GM19043 (cell line): ENCODE measurements at regions not wholly inside any gene's neighbourhood (a gene's known extent, or its start where the extent isn't known, plus 50 kb on each side); places are given as distances from the start of the nearest gene placed in this dataset.

ENCODE experiments used
- ATAC-seq: cut with Tn5 transposase; IDR thresholded peaks from one replicate; pipeline ENCODE4 v1.9.1; 2021; ENCODE audit warnings: low read depth; ENCODE audit not compliant: unreplicated experiment

GRCh38 chr6:17047889-17048288, 54.0 kb upstream of the STMND1 start:
- ATAC-seq, result no peak

DNA sequence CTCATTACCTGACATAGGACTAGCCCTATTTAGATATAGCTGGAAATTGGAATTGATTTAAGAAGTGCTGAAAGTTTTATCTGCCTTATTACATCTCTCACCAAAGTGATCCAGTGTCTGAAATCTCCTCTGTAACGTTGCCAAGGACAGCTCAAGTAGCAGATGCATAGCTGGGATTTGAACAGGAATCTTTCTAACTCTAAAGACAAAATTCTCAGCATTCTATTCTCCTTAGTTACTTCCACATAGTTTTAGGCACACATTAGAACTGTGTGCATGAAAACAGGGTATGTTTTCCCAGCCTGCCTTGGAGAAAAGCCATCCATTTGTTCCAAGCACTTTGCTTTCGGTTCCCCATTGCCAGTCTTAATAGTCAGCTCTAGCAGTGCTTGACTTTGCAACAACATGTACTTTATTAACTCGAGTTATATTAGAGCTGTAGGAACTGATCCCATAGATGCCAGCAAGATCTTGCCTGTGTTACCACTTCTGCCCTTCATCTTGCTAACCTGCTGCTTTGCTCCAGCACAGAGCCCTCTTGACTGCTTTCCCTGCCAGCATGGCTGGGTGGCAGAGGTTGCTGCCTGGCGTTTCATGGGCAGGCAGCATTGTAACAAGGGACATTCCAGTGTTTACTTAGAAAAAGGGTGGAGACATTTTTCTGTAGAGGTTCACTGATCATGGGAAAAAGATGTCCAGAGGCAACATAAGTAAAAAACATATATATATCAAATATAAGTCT, 56.1 kb upstream of the STMND1 start:
- ATAC-seq, result no peak

DNA sequence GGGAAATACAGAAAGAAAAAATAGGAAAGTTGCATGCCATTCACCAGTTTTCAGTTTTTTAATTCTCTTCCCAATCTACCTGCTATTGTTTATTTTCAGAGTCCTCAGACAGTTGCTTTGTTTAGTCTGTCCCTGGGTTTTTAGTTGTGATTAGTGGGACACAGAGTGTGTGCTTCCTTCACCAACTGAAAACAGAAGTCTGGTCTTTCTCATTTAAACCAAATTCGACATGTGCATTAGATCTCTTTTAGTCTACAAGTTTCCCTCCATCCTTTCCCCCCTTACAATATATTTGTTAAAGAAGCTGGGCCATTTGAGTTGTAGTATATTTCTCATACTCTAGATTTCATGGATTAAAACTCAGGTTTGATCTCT, 58.7 kb upstream of the STMND1 start:
- no peak for ATAC-seq

DNA sequence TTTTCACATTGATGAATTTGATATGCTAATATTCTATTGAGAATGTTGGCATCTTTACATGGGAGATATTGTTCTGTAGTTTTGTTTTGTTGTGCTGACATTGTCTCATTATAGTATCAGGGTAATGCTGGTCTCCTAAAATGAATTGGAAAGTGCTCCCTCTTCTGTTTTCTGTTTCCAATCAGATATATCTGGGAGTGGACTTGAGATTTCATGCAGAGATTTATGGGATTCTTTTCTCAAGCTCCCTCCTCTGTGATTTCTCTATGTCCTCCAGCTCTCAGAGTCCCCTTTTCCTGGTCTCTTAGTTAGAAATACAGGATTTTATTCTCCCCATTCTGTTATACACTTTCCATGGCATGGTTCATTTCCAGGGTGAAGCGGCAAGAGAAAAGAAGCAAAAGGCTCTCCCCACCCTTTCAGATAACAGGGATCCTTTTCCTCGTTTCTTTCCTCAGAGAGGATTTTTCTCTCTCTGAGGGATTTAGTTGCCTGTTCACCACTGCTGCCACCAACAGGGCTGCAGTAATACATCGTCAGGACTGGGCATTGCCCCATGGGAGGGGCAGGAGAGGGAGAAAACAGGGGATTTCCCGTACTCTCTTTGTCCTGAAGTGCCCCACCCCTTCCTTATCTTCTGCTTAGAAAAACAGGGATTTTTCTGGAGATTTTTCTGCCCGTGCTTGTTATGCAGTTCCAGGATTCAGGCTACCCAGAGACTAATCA, 59.3 kb upstream of the STMND1 start:
- no peak for ATAC-seq

- no peak for ATAC-seq
These were observed 62.6 kb upstream of the STMND1 start for GRCh38 chr6:17039266-17039665.

DNA sequence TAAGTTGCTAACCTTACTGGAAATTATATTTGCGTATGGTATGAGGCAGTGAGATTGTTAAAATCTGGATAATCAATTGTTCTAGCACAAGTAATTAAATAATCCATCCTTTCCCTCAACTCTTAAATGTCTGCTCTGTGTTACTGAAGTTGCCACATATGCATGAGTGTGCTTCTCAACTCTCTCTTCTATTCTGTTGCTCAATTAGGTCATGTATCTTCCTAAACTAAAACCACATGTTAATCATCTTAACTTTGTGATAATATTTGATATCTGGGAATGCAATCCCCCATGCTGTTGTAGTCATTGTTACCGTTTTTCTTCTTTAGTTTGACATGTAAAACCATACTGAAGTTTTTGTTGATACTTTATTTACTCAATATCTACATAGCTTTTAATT, 63.5 kb upstream of the STMND1 start:
- ATAC-seq, result no peak

- ATAC-seq, result no peak
These were observed 65.8 kb upstream of the STMND1 start for GRCh38 chr6:17036065-17036393.

DNA sequence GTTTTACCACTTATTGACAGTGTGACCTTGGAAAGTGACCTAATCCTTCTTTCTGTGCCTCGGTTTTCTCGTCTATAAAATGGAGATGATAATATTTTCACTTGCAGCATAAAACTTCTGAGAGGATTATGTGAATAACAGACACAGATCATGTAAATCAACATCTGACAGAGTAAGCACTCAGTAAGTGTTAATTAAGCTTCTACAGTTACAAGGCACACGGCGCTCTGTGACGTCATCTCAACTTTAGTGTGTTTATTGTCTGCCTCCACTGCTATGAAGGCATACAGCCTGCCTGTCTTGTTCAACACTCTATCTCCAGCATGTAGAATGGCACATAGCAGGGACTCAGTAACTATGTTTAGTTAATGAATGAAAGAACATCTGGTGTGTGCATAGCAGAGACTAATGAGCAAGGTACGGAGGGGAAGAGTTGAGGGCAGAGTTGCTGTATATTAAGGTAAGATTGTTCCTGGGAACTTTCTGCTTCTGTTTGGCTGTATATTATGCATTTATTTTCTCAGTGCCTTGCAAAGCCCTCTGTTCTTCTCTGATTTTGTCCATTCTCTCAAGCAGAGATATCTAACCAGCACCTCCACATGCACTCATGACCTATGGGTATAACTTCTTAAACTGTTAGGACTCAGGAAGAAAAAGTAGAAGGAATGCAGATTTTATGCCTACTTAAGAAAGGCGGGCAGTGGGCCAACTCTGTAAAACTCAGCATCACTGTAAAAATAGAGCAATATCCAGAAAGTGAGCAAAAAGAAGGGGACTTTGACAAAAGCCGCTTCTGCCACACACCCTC, 66.4 kb upstream of the STMND1 start:
- no peak for ATAC-seq

GRCh38 chr6:17033746-17034145, 68.1 kb upstream of the STMND1 start:
- no peak for ATAC-seq

- ATAC-seq, result no peak
These were observed 68.7 kb upstream of the STMND1 start for GRCh38 chr6:17032988-17033634.

- no peak for ATAC-seq
These were observed 69.3 kb upstream of the STMND1 start for GRCh38 chr6:17032590-17032987.

DNA sequence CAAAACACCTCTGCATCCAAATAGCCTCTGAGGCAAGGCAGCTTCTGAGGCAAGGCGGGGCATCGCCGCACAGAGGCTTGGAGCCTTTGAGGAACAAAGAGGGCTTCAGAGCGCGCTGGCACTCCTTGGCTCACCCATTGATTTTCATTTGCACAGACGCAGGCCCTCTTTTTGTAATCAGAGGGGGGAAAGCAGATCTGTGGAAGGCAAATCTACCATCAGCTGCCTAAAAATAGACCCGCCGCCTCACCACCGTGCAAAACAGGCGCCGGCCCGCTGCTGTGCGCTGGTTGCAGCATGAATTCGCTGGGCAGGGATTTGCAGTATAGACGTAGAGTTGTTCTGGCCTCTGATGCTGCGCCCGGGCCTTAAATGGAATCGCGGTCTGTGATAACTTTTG, 69.9 kb upstream of the STMND1 start:
- no peak for ATAC-seq

GRCh38 chr6:17027441-17027840, 74.4 kb upstream of the STMND1 start:
- no peak for ATAC-seq

- ATAC-seq, result no peak
These were observed 79.2 kb upstream of the STMND1 start for GRCh38 chr6:17022604-17023003.

DNA sequence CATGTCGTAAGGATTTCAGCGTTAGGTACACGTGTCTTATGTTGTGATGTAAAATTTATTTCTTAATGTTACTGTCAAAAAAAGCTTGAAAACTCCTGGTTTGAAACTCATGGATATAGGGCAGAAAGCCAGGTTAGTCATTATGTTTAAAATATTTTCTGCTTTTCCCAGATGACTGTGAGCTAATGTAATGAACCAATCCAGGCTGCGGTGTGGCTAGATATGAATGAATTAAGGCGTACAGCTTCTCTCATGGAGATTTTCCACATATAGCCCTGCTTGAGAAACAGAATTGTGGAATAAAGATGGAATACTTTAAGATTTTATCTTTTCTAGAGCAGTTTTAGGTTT, 80.3 kb upstream of the STMND1 start:
- ATAC-seq, result no peak

DNA sequence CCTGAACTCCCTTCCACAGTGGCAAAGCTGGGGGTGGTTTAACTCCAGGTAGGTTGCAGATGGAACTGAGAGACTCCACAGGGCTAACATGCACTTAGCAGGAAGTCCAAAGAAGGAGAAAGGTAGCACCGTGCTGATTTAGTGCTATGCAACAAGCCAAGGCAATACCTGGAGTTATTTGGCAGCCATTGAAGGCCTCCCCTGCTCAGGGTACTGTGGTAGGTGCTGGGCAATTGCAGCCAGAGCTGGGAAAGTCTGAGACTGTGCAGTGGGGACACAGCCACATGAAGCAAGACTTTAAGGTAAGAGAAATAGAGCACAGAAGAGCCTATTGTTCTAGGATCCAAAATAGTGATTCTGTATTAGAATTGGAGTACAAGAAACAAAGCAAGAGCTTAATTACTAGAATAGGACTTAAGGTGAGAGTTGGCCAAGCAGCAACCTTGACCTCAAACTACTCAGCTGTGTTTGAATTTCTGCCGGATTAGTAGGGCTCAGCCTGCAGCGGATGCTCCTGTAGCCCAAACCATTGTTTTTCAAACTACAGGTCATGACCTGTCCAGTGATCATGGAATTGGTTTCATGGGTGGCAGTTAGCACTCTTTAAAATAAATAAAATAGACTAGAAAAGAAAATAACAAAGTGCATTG, 80.8 kb upstream of the STMND1 start:
- ATAC-seq, result no peak

- ATAC-seq, result no peak
These were observed 83.4 kb upstream of the STMND1 start for GRCh38 chr6:17018425-17018824.

DNA sequence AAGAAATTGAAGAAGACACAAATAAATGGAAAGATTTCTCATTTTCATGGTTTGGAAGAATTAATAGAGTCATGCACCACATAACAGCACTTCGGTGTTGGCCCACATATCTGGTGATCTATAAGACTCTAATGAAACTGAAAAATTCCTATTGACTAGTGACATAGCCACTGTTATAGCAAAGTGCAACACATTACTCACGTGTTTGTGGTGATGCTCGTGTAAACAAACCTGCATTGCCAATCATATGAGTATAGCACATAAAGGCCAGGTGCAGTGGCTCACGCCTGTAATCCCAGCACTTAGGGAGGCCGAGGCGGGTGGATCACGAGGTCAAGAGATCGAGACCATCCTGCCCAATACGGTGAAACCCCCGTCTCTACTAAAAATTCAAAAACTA, 84.4 kb upstream of the STMND1 start:
- no peak for ATAC-seq

DNA sequence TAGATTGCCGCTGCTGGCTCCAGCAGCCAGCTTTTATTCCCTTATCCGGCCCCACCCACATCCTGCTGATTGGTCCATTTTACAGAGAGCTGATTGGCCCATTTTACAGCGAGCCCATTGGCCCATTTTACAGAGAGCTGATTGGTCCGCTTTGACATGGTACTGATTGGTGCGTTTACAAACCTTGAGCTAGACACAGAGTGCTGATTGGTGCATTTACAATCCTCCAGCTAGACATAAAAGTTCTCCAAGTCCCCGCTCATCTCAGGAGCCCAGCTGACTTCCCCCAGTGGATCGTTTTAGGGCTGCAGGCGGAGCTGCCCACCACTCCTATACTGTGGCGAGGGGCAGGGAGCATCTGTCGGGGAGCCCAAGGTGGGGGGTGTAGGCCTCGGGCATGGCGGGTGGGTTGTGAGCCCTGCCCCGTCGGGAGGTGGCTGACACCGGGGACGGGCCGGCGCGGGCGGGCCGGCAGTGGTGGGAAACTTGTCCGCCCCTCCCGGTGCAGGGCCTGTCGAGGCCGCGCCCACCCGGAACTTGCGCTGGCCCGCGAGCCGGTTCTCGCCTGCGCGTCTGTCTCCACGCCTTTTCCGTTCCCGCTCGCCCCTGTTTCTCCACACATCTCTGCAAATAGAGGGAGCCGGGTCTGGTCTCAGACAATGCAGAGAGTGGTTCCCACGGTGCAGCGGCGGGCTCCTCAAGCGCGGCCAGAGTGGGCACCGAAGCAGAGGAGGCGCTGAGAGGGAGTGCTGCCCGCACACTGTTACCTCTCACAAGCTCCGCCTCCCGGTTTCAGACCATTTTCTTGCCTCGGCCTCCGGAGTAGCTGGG, 86.1 kb upstream of the STMND1 start:
- ATAC-seq, result no peak

GRCh38 chr6:17015144-17015543, 86.7 kb upstream of the STMND1 start:
- ATAC-seq, result peak; percentile 96
